Suppressor macrophage (primary cell): ENCODE measurements at regions not wholly inside any gene's neighbourhood (a gene's known extent, or its start where the extent isn't known, plus 50 kb on each side); places are given as distances from the start of the nearest gene placed in this dataset.
A peak's percentile ranks its signal among the peaks of the same experiment; 100 is the strongest.

Experiments used
- DNase-seq, 4 experiments: peaks; one replicate each; pipeline ENCODE4 v3.0.0-alpha.2; 2020 to 2022

DNA sequence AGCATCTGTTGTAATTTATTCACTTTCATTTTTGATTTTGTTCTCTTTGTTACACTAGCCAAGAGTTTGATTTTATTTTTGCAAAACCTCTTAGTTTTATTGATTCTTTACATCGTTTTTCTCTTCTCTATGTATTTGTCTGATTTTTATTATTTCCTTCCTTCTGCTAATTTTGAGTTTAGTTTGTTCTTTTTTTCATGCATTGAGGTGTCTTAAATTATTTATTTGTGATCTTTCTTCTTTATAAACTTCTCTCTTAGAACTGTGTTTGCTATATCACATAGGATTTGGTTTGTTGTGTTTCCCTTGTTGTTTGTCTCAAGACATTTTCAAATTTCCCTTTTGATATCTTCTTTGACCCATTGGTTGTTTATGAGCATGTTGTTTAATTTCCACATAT, 51.7 kb upstream of the NFKBIA start:
- DNase-seq, result no peak

DNA sequence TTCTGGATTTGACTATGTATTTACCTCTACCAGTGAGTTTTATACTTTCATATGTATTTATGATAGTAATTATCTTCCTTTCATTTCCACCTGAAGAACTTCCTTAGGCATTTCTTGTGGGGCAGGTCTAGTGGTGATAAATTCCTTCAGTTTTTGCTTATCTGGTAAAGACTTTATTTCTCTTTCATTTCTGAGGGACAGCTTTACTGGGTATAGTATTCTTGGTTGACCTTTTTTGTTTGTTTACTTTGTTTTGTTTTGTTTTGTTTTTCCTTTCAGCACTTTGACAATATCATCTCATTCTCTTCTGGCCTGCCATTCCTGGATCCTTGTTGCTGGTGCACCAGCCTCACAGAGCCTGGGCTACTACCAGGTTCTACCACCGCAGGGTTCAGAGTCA, 53.9 kb upstream of the NFKBIA start:
- no peak for DNase-seq

DNA sequence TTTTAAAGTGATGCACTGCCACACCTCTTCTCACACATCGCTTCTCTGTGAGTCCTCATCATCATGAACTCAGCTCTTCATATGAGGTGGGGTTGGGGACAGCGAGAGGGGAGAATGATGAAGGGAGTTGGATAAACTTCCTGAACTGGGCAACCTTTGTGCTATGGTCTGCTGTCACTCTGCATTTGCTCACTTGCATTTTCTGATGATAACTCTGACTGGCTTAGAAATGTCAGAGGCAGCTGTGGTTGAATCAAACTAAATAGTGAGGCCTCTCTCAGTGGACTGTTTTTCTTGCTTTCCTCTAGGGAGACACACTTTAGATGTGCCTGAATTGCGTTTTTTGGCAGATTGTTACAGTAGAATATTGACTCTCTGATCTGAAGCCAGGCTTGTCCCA, 55.2 kb upstream of the NFKBIA start:
- no peak for DNase-seq

DNA sequence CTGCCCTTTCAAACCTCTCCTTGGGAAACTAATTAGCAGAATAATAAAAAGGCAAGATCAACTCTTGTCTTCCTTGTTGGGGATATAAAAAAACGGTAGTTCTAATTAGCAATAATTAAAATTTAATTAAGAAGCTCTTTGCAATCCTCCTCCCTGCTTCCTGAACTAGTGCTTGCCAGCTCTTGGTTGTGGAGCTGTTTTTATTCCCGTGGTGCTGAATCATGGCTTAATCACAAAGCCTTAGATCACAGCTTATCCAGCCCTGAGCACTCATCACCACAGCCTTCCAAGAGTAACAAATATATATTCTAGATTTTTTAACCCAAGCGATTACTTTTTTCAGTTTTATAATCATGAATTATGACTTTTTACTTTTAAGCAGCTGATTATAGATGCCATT, 63.2 kb upstream of the INSM2 start:
- peak in 1 of 4 experiments; percentile 13 for DNase-seq

DNA sequence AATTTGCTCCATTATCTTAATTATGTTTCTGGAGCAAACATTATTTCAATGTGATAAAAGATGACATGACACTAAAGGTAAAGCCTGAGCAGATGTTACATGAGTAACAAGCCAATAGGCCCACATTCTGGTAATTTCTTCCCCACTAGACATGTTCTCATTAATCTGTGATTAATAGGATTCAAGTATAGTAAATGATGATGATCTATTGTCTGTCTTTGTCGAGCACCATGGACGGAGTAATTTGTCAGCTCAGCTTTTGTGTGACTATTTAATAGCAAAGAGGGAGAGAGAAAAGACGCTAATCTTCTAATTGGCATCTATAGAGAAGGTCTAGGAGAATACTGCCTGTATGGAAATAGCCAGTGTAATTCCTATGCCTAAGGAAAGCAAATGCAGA, 62.2 kb upstream of the INSM2 start:
- DNase-seq, result no peak

DNA sequence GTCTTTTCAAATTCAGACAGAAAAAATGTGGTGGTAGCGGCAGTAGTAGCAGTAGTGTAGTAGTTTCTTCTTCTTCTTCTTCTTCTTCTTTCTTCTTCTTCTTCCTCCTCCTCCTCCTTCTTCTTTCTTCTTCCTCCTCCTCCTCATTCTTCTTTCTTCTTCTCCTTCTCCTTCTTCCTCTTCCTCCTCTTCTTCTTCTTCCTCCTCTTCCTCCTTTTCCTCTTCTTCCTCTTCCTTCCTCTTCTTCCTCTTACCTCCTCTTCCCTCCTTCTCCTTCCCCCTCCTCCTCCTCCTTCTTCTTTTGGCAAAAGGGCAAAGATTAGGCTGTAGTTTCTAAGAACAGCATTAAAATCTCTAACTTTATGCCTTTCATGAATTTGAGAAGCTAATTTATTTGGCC, 59.6 kb upstream of the INSM2 start:
- DNase-seq, result no peak

DNA sequence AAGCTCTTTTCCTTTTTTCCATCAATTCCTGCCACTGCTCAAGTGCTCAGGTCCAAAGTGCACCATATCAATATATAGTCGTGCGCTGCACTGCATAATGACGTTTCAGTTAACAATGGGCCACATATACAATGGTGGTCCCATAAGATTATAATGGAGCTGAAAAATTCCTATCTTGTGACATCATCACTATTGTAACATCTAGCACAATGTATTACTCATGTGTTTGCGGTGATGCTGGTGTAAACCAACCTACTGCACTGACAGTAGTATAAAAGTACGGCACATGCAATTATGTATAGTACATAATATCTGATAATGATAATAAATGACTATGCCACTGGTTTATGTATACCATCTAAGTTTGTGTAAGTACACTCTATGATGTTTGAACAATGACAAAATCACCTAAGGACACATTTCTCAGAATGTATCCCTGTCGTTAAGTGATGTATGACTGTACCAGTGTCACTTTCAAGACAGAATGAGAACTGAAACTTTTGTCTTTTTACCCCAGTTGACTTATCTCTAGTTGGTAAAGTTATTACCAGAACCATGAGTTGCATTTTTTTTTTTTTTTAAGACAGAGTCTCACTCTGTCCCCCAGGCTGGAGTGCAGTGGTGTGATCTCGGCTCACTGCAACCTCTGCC, 53.7 kb upstream of the INSM2 start:
- DNase-seq, result no peak

DNA sequence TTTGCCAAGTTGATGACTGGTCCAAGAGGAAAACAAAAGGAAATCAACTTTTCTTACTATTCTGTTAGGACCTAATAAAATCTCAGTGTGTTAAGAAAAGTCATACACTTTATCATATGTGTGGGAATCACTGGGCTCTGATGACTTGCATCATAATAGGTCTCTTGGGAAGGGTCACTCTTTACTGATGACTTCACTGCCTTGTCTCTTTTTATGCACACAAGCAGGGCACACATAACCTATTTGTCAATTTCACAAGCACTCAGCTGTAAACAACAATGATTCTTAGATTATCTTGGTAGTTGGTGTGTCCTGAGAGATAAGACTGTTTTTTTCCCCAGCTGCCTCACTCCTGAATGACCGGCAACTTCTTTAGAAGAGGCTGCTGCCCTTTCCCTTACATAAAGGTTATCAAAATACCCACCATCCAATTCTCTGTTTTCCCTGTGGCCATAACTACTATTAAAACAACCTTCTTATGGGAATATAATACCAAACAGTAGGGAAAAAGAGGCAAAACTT, 50.9 kb upstream of the INSM2 start:
- no peak for DNase-seq
